ENCODE measurements at regions not wholly inside any gene's neighbourhood (a gene's known extent, or its start where the extent isn't known, plus 50 kb on each side); places are given as distances from the start of the nearest gene placed in this dataset.

DNA sequence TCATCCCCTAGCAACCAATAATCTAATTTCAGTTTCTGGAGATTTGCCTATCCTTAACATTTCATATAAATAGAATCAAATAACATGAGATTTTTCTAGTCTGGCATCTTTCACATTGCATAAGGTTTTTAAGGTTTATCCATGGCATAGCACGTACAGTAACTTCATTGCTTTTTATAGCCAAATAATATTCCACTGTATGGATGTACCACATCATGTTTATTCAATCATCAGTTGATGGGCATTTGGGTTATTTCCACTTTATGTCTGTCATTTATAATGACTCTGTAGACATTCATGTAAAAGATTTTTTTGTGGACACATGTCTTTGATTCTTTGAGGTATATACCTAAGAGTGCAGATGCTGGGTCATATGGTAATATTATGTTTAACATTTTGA is 1052.6 kb downstream of the DNAJB9 start:
- TF ChIP-seq TAF1 (IDR thresholded peaks at IDR 0.05; ENCODE audit: low read depth, low read length) = no peak
- TF ChIP-seq POLR2A (IDR thresholded peaks at IDR 0.05; ENCODE audit: low read depth, low read length) = no peak

Measured in GM12891 (cell line).